Neural cell (in vitro differentiated cells): ENCODE measurements at regions not wholly inside any gene's neighbourhood (a gene's known extent, or its start where the extent isn't known, plus 50 kb on each side); places are given as distances from the start of the nearest gene placed in this dataset.

Experiments
- H2AFZ ChIP-seq: fragments of 200-600, 300-800 bp; sonication (generic), shearing (Covaris generic); 2 replicates; pipeline ENCODE4 v1.6.0; 2014; ENCODE audit warnings: low read depth, mild to moderate bottlenecking, antibody characterized with exemption, low read length, moderate library complexity
- H3F3A ChIP-seq: fragments of 200-600 bp; shearing (Covaris generic); 2 replicates; pipeline ENCODE4 v1.6.1; 2016; ENCODE audit warnings: mild to moderate bottlenecking, moderate library complexity, mixed read lengths, antibody characterized with exemption, low read length; ENCODE audit not compliant: insufficient read depth, poor library complexity, severe bottlenecking
- H3K27ac ChIP-seq: fragments of 200-600, 300-800 bp; sonication (generic), shearing (Covaris generic); 2 replicates; pipeline ENCODE4 v1.5.1; 2014; ENCODE audit warnings: mild to moderate bottlenecking, low read length, moderate library complexity
- H3K27me3 ChIP-seq: fragments of 300-800, 200-600 bp; sonication (generic), shearing (Covaris generic); 2 replicates; pipeline ENCODE4 v1.6.0; 2014; ENCODE audit warnings: mild to moderate bottlenecking, low read depth, low read length, moderate library complexity; ENCODE audit not compliant: insufficient read depth
- H3K36me3 ChIP-seq: fragments of 300-800, 200-600 bp; sonication (generic), shearing (Covaris generic); 2 replicates; pipeline ENCODE4 v1.5.1; 2014; ENCODE audit warnings: mild to moderate bottlenecking, antibody characterized with exemption, low read length, moderate library complexity; ENCODE audit not compliant: insufficient read depth
- H3K4me2 ChIP-seq: fragments of 300-800, 200-600 bp; sonication (generic), shearing (Covaris generic); 2 replicates; pipeline ENCODE4 v1.6.0; 2014; ENCODE audit warnings: mild to moderate bottlenecking, low read length
- H3K4me3 ChIP-seq: fragments of 300-800, 200-600 bp; sonication (generic), shearing (Covaris generic); 2 replicates; pipeline ENCODE4 v1.5.1; 2014; ENCODE audit warnings: mild to moderate bottlenecking, low read length, moderate library complexity
- H3K79me2 ChIP-seq: fragments of 200-600 bp; shearing (Covaris generic); replicated peaks from 2 replicates; pipeline ENCODE4 v1.6.0; 2014; ENCODE audit warnings: mild to moderate bottlenecking, low read length, moderate library complexity; ENCODE audit not compliant: insufficient read depth
- H3K9ac ChIP-seq: fragments of 300-800, 200-600 bp; sonication (generic), shearing (Covaris generic); 2 replicates; pipeline ENCODE4 v1.6.1; 2016; ENCODE audit warnings: mild to moderate bottlenecking, low read length, mixed read lengths
- H3K9me2 ChIP-seq: fragments of 200-600 bp; shearing (Covaris generic); 2 replicates; pipeline ENCODE4 v1.6.1; 2016; ENCODE audit warnings: mild to moderate bottlenecking, low read length, mixed read lengths; ENCODE audit not compliant: insufficient read depth
- H3K9me3 ChIP-seq: fragments of 200-600, 300-800 bp; sonication (generic), shearing (Covaris generic); 2 replicates; pipeline ENCODE4 v1.6.1; 2016; ENCODE audit warnings: mild to moderate bottlenecking, mixed run types, low read length, moderate library complexity, mixed read lengths
- H4K20me1 ChIP-seq: fragments of 200-600 bp; shearing (Covaris generic); 2 replicates; pipeline ENCODE4 v1.6.1; 2016; ENCODE audit warnings: mild to moderate bottlenecking, mixed run types; ENCODE audit not compliant: insufficient read depth
- EP300 ChIP-seq: fragments of 450-650 bp; conservative IDR thresholded peaks from 2 replicates; pipeline ENCODE4 v1.6.1; 2014; ENCODE audit warnings: antibody characterized with exemption, mild to moderate bottlenecking, moderate library complexity; ENCODE audit not compliant: poor library complexity, severe bottlenecking
- EZH2 ChIP-seq: fragments of 200-600, 300-800 bp; shearing (Covaris generic), sonication (generic); IDR thresholded peaks from 2 replicates; pipeline ENCODE4 v1.6.1; 2014; ENCODE audit warnings: antibody characterized with exemption, low read length, borderline replicate concordance, mild to moderate bottlenecking; ENCODE audit not compliant: insufficient read depth, poor library complexity, severe bottlenecking
- MXI1 ChIP-seq: fragments of 450-650 bp; conservative IDR thresholded peaks from 2 replicates; pipeline ENCODE4 v1.6.1; 2014; ENCODE audit warnings: antibody characterized with exemption, mild to moderate bottlenecking; ENCODE audit not compliant: poor library complexity, severe bottlenecking
- POLR2AphosphoS5 ChIP-seq: IDR thresholded peaks from 2 replicates; pipeline ENCODE4 v1.6.1; 2012
- RAD21 ChIP-seq: fragments of 450-650 bp; conservative IDR thresholded peaks from 2 replicates; pipeline ENCODE4 v1.6.1; 2014; ENCODE audit warnings: antibody characterized with exemption, mild to moderate bottlenecking, moderate library complexity
- SMC3 ChIP-seq: fragments of 450-650 bp; conservative IDR thresholded peaks from 2 replicates; pipeline ENCODE4 v1.6.1; 2014; ENCODE audit warnings: antibody characterized with exemption, mild to moderate bottlenecking, moderate library complexity; ENCODE audit not compliant: poor library complexity
- TAF1 ChIP-seq: IDR thresholded peaks from 2 replicates; pipeline ENCODE4 v1.6.1; 2012; ENCODE audit warnings: low read depth
- TF ChIP-seq, protein P1 (sequence below): fragments of 450-650 bp; IDR thresholded peaks from 2 replicates; pipeline ENCODE4 v1.5.1; 2014; ENCODE audit warnings: antibody characterized with exemption, mild to moderate bottlenecking, moderate library complexity; ENCODE audit not compliant: poor library complexity, severe bottlenecking
- TF ChIP-seq, protein P2 (sequence below): IDR thresholded peaks from 2 replicates; pipeline ENCODE4 v1.6.1; 2012; ENCODE audit warnings: borderline replicate concordance

DNA sequence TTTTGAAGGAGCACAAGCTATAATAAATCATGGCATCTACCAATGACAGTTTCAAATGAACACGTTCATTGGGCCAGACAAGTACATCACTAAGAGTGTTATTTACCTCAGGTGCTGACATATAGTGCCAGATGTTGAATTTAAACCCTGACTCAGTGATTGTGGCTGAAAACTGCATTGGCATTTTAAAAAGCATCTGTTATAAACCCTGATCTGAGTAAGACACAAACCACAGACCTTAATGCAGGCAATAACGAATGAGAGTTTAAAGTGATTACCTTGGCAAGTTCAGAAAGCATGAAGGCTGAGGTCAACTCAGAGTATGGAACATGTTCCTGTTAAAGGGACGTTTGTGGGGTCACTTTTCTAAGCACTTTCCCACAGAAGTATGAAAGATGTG, 865.1 kb upstream of the TMPRSS15 start:
- Histone ChIP-seq H3K36me3 (no peaks in the 10 kb centered on the region), H3K4me2 (no peak overlapping the region), H3K9me2 (no peaks in the 10 kb centered on the region), H3K27me3 (no peaks in the 10 kb centered on the region), H3F3A (no peaks in the 10 kb centered on the region), H3K9ac (no peak overlapping the region), H3K79me2 (no peaks in the 10 kb centered on the region), H3K4me3 (no peak overlapping the region), H3K27ac (no peak overlapping the region), H3K9me3 (no peaks in the 10 kb centered on the region), H2AFZ (no peak overlapping the region), H4K20me1 (no peaks in the 10 kb centered on the region)
- TF ChIP-seq EZH2, result no peak
- no peak for TF ChIP-seq EP300
- TF ChIP-seq, protein P1, sequence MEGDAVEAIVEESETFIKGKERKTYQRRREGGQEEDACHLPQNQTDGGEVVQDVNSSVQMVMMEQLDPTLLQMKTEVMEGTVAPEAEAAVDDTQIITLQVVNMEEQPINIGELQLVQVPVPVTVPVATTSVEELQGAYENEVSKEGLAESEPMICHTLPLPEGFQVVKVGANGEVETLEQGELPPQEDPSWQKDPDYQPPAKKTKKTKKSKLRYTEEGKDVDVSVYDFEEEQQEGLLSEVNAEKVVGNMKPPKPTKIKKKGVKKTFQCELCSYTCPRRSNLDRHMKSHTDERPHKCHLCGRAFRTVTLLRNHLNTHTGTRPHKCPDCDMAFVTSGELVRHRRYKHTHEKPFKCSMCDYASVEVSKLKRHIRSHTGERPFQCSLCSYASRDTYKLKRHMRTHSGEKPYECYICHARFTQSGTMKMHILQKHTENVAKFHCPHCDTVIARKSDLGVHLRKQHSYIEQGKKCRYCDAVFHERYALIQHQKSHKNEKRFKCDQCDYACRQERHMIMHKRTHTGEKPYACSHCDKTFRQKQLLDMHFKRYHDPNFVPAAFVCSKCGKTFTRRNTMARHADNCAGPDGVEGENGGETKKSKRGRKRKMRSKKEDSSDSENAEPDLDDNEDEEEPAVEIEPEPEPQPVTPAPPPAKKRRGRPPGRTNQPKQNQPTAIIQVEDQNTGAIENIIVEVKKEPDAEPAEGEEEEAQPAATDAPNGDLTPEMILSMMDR, result no peak
- TF ChIP-seq RAD21, result no peak
- TF ChIP-seq, protein P2, sequence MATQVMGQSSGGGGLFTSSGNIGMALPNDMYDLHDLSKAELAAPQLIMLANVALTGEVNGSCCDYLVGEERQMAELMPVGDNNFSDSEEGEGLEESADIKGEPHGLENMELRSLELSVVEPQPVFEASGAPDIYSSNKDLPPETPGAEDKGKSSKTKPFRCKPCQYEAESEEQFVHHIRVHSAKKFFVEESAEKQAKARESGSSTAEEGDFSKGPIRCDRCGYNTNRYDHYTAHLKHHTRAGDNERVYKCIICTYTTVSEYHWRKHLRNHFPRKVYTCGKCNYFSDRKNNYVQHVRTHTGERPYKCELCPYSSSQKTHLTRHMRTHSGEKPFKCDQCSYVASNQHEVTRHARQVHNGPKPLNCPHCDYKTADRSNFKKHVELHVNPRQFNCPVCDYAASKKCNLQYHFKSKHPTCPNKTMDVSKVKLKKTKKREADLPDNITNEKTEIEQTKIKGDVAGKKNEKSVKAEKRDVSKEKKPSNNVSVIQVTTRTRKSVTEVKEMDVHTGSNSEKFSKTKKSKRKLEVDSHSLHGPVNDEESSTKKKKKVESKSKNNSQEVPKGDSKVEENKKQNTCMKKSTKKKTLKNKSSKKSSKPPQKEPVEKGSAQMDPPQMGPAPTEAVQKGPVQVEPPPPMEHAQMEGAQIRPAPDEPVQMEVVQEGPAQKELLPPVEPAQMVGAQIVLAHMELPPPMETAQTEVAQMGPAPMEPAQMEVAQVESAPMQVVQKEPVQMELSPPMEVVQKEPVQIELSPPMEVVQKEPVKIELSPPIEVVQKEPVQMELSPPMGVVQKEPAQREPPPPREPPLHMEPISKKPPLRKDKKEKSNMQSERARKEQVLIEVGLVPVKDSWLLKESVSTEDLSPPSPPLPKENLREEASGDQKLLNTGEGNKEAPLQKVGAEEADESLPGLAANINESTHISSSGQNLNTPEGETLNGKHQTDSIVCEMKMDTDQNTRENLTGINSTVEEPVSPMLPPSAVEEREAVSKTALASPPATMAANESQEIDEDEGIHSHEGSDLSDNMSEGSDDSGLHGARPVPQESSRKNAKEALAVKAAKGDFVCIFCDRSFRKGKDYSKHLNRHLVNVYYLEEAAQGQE, result no peak
- TF ChIP-seq TAF1, result no peak
- TF ChIP-seq MXI1, result no peak
- TF ChIP-seq SMC3, result no peak
- TF ChIP-seq POLR2AphosphoS5, result no peak

DNA sequence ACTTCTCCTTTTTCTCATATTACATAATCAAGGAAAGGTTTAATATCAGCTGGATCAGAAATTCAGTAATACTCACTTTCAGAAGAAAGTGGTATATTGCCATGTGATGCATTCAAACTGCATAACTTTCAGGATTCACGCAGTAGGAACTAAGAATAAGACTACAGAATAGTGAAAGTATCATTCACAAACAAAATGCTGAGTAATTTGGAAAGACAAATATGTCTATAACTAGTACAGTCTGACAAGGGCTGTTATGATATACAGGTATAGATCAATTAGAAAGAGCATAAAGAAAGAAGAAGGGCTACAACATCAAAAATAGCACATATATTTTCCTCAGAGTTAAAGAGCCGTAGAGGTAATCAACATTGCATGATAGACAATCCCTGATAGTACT, 871.5 kb upstream of the TMPRSS15 start:
- Histone ChIP-seq H3K4me2 (no peak overlapping the region), H3K36me3 (no peaks in the 10 kb centered on the region), H2AFZ (no peak overlapping the region), H3K4me3 (no peak overlapping the region), H3K79me2 (no peaks in the 10 kb centered on the region), H4K20me1 (no peaks in the 10 kb centered on the region), H3K9ac (no peak overlapping the region), H3K9me2 (no peaks in the 10 kb centered on the region), H3F3A (no peaks in the 10 kb centered on the region), H3K27me3 (no peaks in the 10 kb centered on the region), H3K27ac (no peak overlapping the region), H3K9me3 (no peaks in the 10 kb centered on the region)
- TF ChIP-seq MXI1 (no peak), RAD21 (no peak), EP300 (no peak), EZH2 (no peak), TAF1 (no peak), SMC3 (no peak), POLR2AphosphoS5 (no peak)
- TF ChIP-seq, protein P1, result no peak
- TF ChIP-seq, protein P2, result no peak
